IMR-90 (cell line): ENCODE measurements at regions not wholly inside any gene's neighbourhood (a gene's known extent, or its start where the extent isn't known, plus 50 kb on each side); places are given as distances from the start of the nearest gene placed in this dataset.

Experiments used
- ATAC-seq: fragments of 200-7000 bp; cut with Tn5 transposase; 2 replicates; pipeline ENCODE4 v1.9.1; 2020; ENCODE audit warnings: low read depth, mild to moderate bottlenecking, moderate library complexity
- BruUV-seq: library from RNA; stranded (reverse); fragments of 400-500 nt; replicated peaks from 2 replicates; lab custom pipeline; 2021; lab: Mats Ljungman, UMichigan
- CTCF ChIA-PET: fragments of 300-600 bp; formaldehyde crosslinking; extraction: SDS; loops from one replicate; lab custom pipeline; 2021; ENCODE audit warnings: antibody characterized with exemption; lab: Yijun Ruan, JAX
- POLR2A ChIA-PET: fragments of 300-600 bp; sonication (Branson Sonifier 250); formaldehyde crosslinking; loops from one replicate; lab custom pipeline; 2022; ENCODE audit warnings: antibody characterized with exemption; ENCODE audit not compliant: unreplicated experiment; lab: Charles Lee
- DNase-seq: peaks from one replicate; pipeline ENCODE4 v3.0.0; 2013
- H2AFZ ChIP-seq: replicated peaks from 2 replicates; pipeline ENCODE3; 2013; ENCODE audit warnings: low read length, mild to moderate bottlenecking; ENCODE audit not compliant: poor library complexity
- H2AK5ac ChIP-seq: 2 replicates; pipeline ENCODE4 v1.6.1; 2013; ENCODE audit warnings: low read depth, low read length, inconsistent platforms
- H2AK9ac ChIP-seq: replicated peaks from 2 replicates; pipeline ENCODE3; 2013; ENCODE audit warnings: mild to moderate bottlenecking, low read depth, low read length, moderate library complexity; ENCODE audit not compliant: poor library complexity
- H2BK120ac ChIP-seq: 2 replicates; pipeline ENCODE4 v1.6.1; 2013; ENCODE audit warnings: low read depth, low read length, inconsistent platforms
- H2BK15ac ChIP-seq: 3 replicates; pipeline ENCODE4 v1.6.1; 2013; ENCODE audit warnings: low read depth, low read length, inconsistent platforms
- H2BK20ac ChIP-seq: 2 replicates; pipeline ENCODE4 v1.6.1; 2013; ENCODE audit warnings: low read depth, mild to moderate bottlenecking, inconsistent platforms, low read length, moderate library complexity
- H2BK5ac ChIP-seq: 2 replicates; pipeline ENCODE4 v1.6.1; 2013; ENCODE audit warnings: mild to moderate bottlenecking, low read depth, low read length, inconsistent platforms; ENCODE audit not compliant: poor library complexity, severe bottlenecking
- H3K14ac ChIP-seq: replicated peaks from 2 replicates; pipeline ENCODE4 v1.6.1; 2013; ENCODE audit warnings: low read depth, low read length, inconsistent platforms
- H3K18ac ChIP-seq: 2 replicates; pipeline ENCODE4 v1.6.1; 2013; ENCODE audit warnings: low read depth, low read length, control low read depth
- H3K23ac ChIP-seq: 2 replicates; pipeline ENCODE4 v1.6.1; 2013; ENCODE audit warnings: low read depth, low read length, inconsistent platforms
- H3K27ac ChIP-seq: 2 replicates; pipeline ENCODE4 v1.5.1; 2013; ENCODE audit warnings: mild to moderate bottlenecking, control low read depth, low read length; ENCODE audit not compliant: insufficient read depth
- H3K27me3 ChIP-seq: 2 replicates; pipeline ENCODE4 v1.6.1; 2013; ENCODE audit warnings: low read length; ENCODE audit not compliant: control insufficient read depth, insufficient read depth
- H3K36me3 ChIP-seq: 2 replicates; pipeline ENCODE4 v1.6.1; 2013; ENCODE audit warnings: low read length, mixed read lengths; ENCODE audit not compliant: control insufficient read depth, insufficient read depth
- H3K4ac ChIP-seq: 2 replicates; pipeline ENCODE4 v1.6.1; 2013; ENCODE audit warnings: low read depth, low read length, inconsistent platforms
- H3K4me1 ChIP-seq: 2 replicates; pipeline ENCODE4 v1.6.1; 2013; ENCODE audit warnings: low read length, mixed read lengths; ENCODE audit not compliant: control insufficient read depth, insufficient read depth
- H3K4me2 ChIP-seq: 2 replicates; pipeline ENCODE4 v1.6.1; 2013; ENCODE audit warnings: low read depth, mild to moderate bottlenecking, control low read depth, low read length, moderate library complexity
- H3K4me3 ChIP-seq: 2 replicates; pipeline ENCODE4 v1.5.1; 2013; ENCODE audit warnings: low read depth, mild to moderate bottlenecking, control low read depth, low read length, moderate library complexity; ENCODE audit not compliant: insufficient read depth
- H3K56ac ChIP-seq: 2 replicates; pipeline ENCODE4 v1.6.1; 2013; ENCODE audit warnings: low read length, inconsistent platforms; ENCODE audit not compliant: insufficient read depth; ENCODE audit errors: extremely low read depth
- H3K79me1 ChIP-seq, 2 experiments: 2 replicates each; pipeline ENCODE4 v1.6.1; 2013; ENCODE audit warnings: low read length in 2 of 2, inconsistent platforms in 1 of 2, low read depth in 1 of 2
- H3K9ac ChIP-seq: 2 replicates; pipeline ENCODE4 v1.6.1; 2013; ENCODE audit warnings: low read depth, low read length, control low read depth
- H3K9me1 ChIP-seq: 2 replicates; pipeline ENCODE4 v1.6.1; 2013; ENCODE audit warnings: low read length, inconsistent platforms; ENCODE audit not compliant: insufficient read depth
- H3K9me3 ChIP-seq: 2 replicates; pipeline ENCODE4 v1.6.1; 2013; ENCODE audit warnings: low read length; ENCODE audit not compliant: control insufficient read depth, insufficient read depth
- H4K20me1 ChIP-seq: 2 replicates; pipeline ENCODE4 v1.6.1; 2013; ENCODE audit warnings: low read length, inconsistent platforms; ENCODE audit not compliant: insufficient read depth
- H4K5ac ChIP-seq: 2 replicates; pipeline ENCODE4 v1.6.1; 2013; ENCODE audit warnings: mild to moderate bottlenecking, low read depth, low read length, control low read depth
- H4K8ac ChIP-seq, 2 experiments: 2 replicates each; pipeline ENCODE4 v1.6.1; 2013; ENCODE audit warnings: low read depth in 2 of 2, low read length in 2 of 2, control low read depth in 1 of 2, inconsistent platforms in 1 of 2
- H4K91ac ChIP-seq: 2 replicates; pipeline ENCODE4 v1.6.1; 2013; ENCODE audit warnings: low read depth, low read length, inconsistent platforms; ENCODE audit not compliant: insufficient read depth
- BHLHE40 ChIP-seq: fragments of 150-350 bp; IDR thresholded peaks from 2 replicates; pipeline ENCODE4 v1.6.1; 2016; ENCODE audit warnings: mild to moderate bottlenecking, low read depth, low read length
- CEBPB ChIP-seq: IDR thresholded peaks from 2 replicates; pipeline ENCODE4 v1.6.1; 2012; ENCODE audit warnings: low read depth, low read length, improper control_type of control experiment
- CHD1 ChIP-seq: IDR thresholded peaks from 2 replicates; pipeline ENCODE4 v1.6.1; 2012; ENCODE audit warnings: low read depth, low read length, improper control_type of control experiment
- FOS ChIP-seq: fragments of 150-350 bp; IDR thresholded peaks from 2 replicates; pipeline ENCODE4 v1.6.1; 2016; ENCODE audit warnings: low read depth, low read length
- MAFK ChIP-seq: IDR thresholded peaks from 2 replicates; pipeline ENCODE4 v1.6.1; 2012; ENCODE audit warnings: low read depth, low read length, improper control_type of control experiment
- MXI1 ChIP-seq: IDR thresholded peaks from 2 replicates; pipeline ENCODE4 v1.6.1; 2012; ENCODE audit warnings: low read depth, mild to moderate bottlenecking, low read length, moderate library complexity, borderline replicate concordance
- RAD21 ChIP-seq: IDR thresholded peaks from 2 replicates; pipeline ENCODE4 v1.6.1; 2012; ENCODE audit warnings: low read length, improper control_type of control experiment
- RCOR1 ChIP-seq: IDR thresholded peaks from 2 replicates; pipeline ENCODE4 v1.6.1; 2012; ENCODE audit warnings: mild to moderate bottlenecking, low read length, improper control_type of control experiment; ENCODE audit not compliant: insufficient replicate concordance
- RFX5 ChIP-seq: IDR thresholded peaks from 2 replicates; pipeline ENCODE4 v1.8.0; 2012; ENCODE audit warnings: low read depth, mild to moderate bottlenecking, low read length, moderate library complexity
- dilution Hi-C: fragments of 300-500 bp; cut with HindIII; formaldehyde crosslinking; loops from one replicate; pipeline ENCODE4 v1.14.3; 2018; ENCODE audit warnings: low sequenced_read_pairs; ENCODE audit not compliant: unreplicated experiment
- in situ Hi-C: fragments of 300-500 bp; cut with MboI; formaldehyde crosslinking; loops from 3 replicates; pipeline ENCODE4 v1.14.3; 2019; ENCODE audit warnings: low sequenced_read_pairs, inconsistent platforms, mixed read lengths
- intact Hi-C: fragments of 100-400 bp; cut with micrococcal nuclease; formaldehyde crosslinking; loops from 2 replicates; pipeline ENCODE4 v1.10.0; 2022
- TF ChIP-seq, protein P1 (sequence below): fragments of 150-350 bp; IDR thresholded peaks from 2 replicates; pipeline ENCODE4 v1.6.1; 2016; ENCODE audit warnings: low read depth, mild to moderate bottlenecking, low read length, moderate library complexity, borderline replicate concordance

GRCh38 chr5:124330595-124331220 lies 415.7 kb downstream of the ZNF608 start:
- H3K14ac ChIP-seq: no peak overlapping the region
- ChIA-PET POLR2A (no interaction called here), CTCF (no interaction called here)
- peaks cover 6% of the 10 kb centered on the region for H3K27me3 ChIP-seq
- no peaks in the 10 kb centered on the region for H3K9me1 ChIP-seq
- no peak overlapping the region for H2BK5ac ChIP-seq
- intact Hi-C loops (no loop called here), in situ Hi-C loops (no loop called here), dilution Hi-C loops (no loop called here)
- no peak overlapping the region for H2AFZ ChIP-seq
- H3K79me1 ChIP-seq: no peaks in the 10 kb centered on the region
- no peak overlapping the region for H2BK20ac ChIP-seq
- H4K91ac ChIP-seq: no peak overlapping the region
- H3K4me2 ChIP-seq: no peak overlapping the region
- no peak overlapping the region for H3K56ac ChIP-seq
- H3K9me3 ChIP-seq: peaks cover 2% of the 10 kb centered on the region; the same call in 1 of the 2 replicates
- H3K23ac ChIP-seq: no peak overlapping the region
- no peak overlapping the region for H3K4ac ChIP-seq
- H4K5ac ChIP-seq: no peak overlapping the region
- no peaks in the 10 kb centered on the region for H3K36me3 ChIP-seq
- BruUV-seq: no TSS peak
- H3K4me3 ChIP-seq: no peak overlapping the region
- no peak overlapping the region for H2BK120ac ChIP-seq
- TF ChIP-seq BHLHE40 (no peak), MXI1 (no peak), CEBPB (no peak), RAD21 (no peak), RCOR1 (no peak), MAFK (no peak), CHD1 (no peak), FOS (no peak), RFX5 (no peak)
- TF ChIP-seq, protein P1, sequence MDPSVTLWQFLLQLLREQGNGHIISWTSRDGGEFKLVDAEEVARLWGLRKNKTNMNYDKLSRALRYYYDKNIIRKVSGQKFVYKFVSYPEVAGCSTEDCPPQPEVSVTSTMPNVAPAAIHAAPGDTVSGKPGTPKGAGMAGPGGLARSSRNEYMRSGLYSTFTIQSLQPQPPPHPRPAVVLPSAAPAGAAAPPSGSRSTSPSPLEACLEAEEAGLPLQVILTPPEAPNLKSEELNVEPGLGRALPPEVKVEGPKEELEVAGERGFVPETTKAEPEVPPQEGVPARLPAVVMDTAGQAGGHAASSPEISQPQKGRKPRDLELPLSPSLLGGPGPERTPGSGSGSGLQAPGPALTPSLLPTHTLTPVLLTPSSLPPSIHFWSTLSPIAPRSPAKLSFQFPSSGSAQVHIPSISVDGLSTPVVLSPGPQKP: no peak
- no peak overlapping the region for H4K8ac ChIP-seq
- H3K18ac ChIP-seq: no peak overlapping the region
- no peak overlapping the region for H2AK5ac ChIP-seq
- H3K9ac ChIP-seq: no peak overlapping the region
- H3K4me1 ChIP-seq: no peaks in the 10 kb centered on the region
- DNase-seq (no peak), ATAC-seq (no peak)
- H3K27ac ChIP-seq: no peak overlapping the region
- no peak overlapping the region for H2AK9ac ChIP-seq
- no peak overlapping the region for H2BK15ac ChIP-seq
- no peaks in the 10 kb centered on the region for H4K20me1 ChIP-seq
